ENCODE measurements at regions not wholly inside any gene's neighbourhood (a gene's known extent, or its start where the extent isn't known, plus 50 kb on each side); places are given as distances from the start of the nearest gene placed in this dataset.

DNA sequence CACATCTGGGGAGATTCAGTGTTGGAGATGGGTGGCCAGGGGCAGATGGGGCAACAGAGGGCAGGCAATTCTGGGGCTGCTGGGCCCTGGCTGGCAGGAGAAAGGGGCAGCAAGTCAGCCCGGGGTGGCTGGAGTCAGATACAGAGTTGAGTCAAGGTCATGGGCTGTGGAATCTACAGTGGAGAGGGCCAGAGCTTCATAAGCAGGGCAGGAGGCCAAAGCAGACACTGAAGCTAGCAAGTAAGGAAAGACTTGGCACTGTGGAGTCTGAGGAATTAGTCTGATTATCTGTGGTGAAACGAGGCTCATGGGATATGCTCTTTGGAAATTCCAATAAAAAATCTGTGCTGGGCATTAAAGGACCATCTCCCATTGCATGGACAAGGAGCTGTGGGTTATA, 95.5 kb downstream of the TMX1 start:
- no peaks in the 10 kb centered on the region for H3K36me3 ChIP-seq (ENCODE audit: low read length)
- H3K4me3 ChIP-seq (ENCODE audit: insufficient read depth, low read length, poor library complexity, severe bottlenecking) = no peak overlapping the region
- no peaks in the 10 kb centered on the region for H3K79me2 ChIP-seq (ENCODE audit: insufficient read depth, low read length)
- no peaks in the 10 kb centered on the region for H3K9me2 ChIP-seq (replicated peaks; ENCODE audit: insufficient read depth, low read length)
- H3K9me3 ChIP-seq (ENCODE audit: insufficient read depth, low read length) = no peaks in the 10 kb centered on the region
- no peak overlapping the region for H2AFZ ChIP-seq (ENCODE audit: low read depth, low read length, severe bottlenecking)
- H3F3A ChIP-seq (ENCODE audit: insufficient read depth) = no peaks in the 10 kb centered on the region
- H4K20me1 ChIP-seq (ENCODE audit: low read depth, low read length) = no peaks in the 10 kb centered on the region
- no peak overlapping the region for H3K9ac ChIP-seq (ENCODE audit: low read length)
- no peak overlapping the region for H3K27ac ChIP-seq (ENCODE audit: low read depth, low read length)
- no peaks in the 10 kb centered on the region for H3K27me3 ChIP-seq (ENCODE audit: low read length)
- H3K4me2 ChIP-seq (ENCODE audit: low read depth, low read length, poor library complexity, severe bottlenecking) = no peak overlapping the region
- TF ChIP-seq, protein P1, sequence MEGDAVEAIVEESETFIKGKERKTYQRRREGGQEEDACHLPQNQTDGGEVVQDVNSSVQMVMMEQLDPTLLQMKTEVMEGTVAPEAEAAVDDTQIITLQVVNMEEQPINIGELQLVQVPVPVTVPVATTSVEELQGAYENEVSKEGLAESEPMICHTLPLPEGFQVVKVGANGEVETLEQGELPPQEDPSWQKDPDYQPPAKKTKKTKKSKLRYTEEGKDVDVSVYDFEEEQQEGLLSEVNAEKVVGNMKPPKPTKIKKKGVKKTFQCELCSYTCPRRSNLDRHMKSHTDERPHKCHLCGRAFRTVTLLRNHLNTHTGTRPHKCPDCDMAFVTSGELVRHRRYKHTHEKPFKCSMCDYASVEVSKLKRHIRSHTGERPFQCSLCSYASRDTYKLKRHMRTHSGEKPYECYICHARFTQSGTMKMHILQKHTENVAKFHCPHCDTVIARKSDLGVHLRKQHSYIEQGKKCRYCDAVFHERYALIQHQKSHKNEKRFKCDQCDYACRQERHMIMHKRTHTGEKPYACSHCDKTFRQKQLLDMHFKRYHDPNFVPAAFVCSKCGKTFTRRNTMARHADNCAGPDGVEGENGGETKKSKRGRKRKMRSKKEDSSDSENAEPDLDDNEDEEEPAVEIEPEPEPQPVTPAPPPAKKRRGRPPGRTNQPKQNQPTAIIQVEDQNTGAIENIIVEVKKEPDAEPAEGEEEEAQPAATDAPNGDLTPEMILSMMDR (IDR thresholded peaks at IDR 0.05; ENCODE audit: insufficient read depth, low read length, poor library complexity, severe bottlenecking) = no peak
- no peak for TF ChIP-seq EZH2phosphoT487 (conservative IDR thresholded peaks at IDR 0.05; ENCODE audit: low read length)

DNA sequence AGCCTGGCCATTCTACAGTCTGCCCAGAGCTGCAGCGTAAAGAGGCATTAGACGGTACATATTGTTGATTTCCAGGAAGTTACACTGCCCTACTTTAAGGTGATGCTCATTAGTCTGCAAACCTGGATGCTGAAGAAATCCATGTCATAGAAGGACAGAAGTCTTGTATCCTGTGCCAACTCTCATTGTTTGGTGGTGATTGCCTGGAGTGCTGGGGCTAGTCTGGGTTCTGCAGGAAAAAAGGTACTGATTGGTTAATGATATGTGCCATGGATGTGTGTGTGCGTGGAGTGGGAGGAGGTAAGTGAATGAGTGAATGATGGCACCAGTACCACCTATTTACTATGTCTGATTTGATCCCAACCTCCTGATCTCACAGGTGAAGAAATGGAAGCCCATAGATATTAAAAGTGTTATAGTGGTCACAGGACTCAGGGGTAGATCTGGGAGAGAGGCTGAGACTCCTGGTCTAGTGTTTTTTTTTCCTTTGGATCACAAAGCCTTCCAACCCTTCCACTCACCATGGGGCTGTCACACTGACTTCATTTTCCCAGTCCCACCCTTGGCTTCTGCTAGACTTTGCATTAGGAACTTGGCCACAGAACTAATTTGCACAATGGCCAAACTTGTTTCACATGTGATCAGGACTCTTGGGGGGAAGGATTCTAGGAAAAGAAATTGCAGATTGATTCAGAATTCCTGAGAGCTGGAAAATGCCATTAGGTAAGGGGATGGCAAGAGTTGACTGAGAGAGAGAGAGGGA, 96.1 kb downstream of the TMX1 start:
- H3K9ac ChIP-seq (ENCODE audit: low read length) = no peak overlapping the region
- no peak overlapping the region for H3K4me2 ChIP-seq (ENCODE audit: low read depth, low read length, poor library complexity, severe bottlenecking)
- H3F3A ChIP-seq (ENCODE audit: insufficient read depth) = no peaks in the 10 kb centered on the region
- no peaks in the 10 kb centered on the region for H4K20me1 ChIP-seq (ENCODE audit: low read depth, low read length)
- no peaks in the 10 kb centered on the region for H3K79me2 ChIP-seq (ENCODE audit: insufficient read depth, low read length)
- TF ChIP-seq, protein P1 (IDR thresholded peaks at IDR 0.05; ENCODE audit: insufficient read depth, low read length, poor library complexity, severe bottlenecking) = no peak
- no peak for TF ChIP-seq EZH2phosphoT487 (conservative IDR thresholded peaks at IDR 0.05; ENCODE audit: low read length)
- H3K27ac ChIP-seq (ENCODE audit: low read depth, low read length) = no peak overlapping the region
- no peaks in the 10 kb centered on the region for H3K9me2 ChIP-seq (replicated peaks; ENCODE audit: insufficient read depth, low read length)
- no peaks in the 10 kb centered on the region for H3K27me3 ChIP-seq (ENCODE audit: low read length)
- H3K9me3 ChIP-seq (ENCODE audit: insufficient read depth, low read length) = no peaks in the 10 kb centered on the region
- H2AFZ ChIP-seq (ENCODE audit: low read depth, low read length, severe bottlenecking) = no peak overlapping the region
- H3K4me3 ChIP-seq (ENCODE audit: insufficient read depth, low read length, poor library complexity, severe bottlenecking) = no peak overlapping the region
- no peaks in the 10 kb centered on the region for H3K36me3 ChIP-seq (ENCODE audit: low read length)

GRCh38 chr14:51336734-51337133, 96.7 kb downstream of the TMX1 start:
- no peaks in the 10 kb centered on the region for H3K36me3 ChIP-seq (ENCODE audit: low read length)
- H3K4me2 ChIP-seq (ENCODE audit: low read depth, low read length, poor library complexity, severe bottlenecking) = no peak overlapping the region
- H3K79me2 ChIP-seq (ENCODE audit: insufficient read depth, low read length) = no peaks in the 10 kb centered on the region
- H3K9me3 ChIP-seq (ENCODE audit: insufficient read depth, low read length) = no peaks in the 10 kb centered on the region
- H3K4me3 ChIP-seq (ENCODE audit: insufficient read depth, low read length, poor library complexity, severe bottlenecking) = no peak overlapping the region
- TF ChIP-seq EZH2phosphoT487 (conservative IDR thresholded peaks at IDR 0.05; ENCODE audit: low read length) = no peak
- TF ChIP-seq, protein P1 (IDR thresholded peaks at IDR 0.05; ENCODE audit: insufficient read depth, low read length, poor library complexity, severe bottlenecking) = no peak
- H3K9me2 ChIP-seq (replicated peaks; ENCODE audit: insufficient read depth, low read length) = no peaks in the 10 kb centered on the region
- no peaks in the 10 kb centered on the region for H4K20me1 ChIP-seq (ENCODE audit: low read depth, low read length)
- no peak overlapping the region for H3K9ac ChIP-seq (ENCODE audit: low read length)
- no peaks in the 10 kb centered on the region for H3F3A ChIP-seq (ENCODE audit: insufficient read depth)
- H3K27ac ChIP-seq (ENCODE audit: low read depth, low read length) = no peak overlapping the region
- no peak overlapping the region for H2AFZ ChIP-seq (ENCODE audit: low read depth, low read length, severe bottlenecking)
- no peaks in the 10 kb centered on the region for H3K27me3 ChIP-seq (ENCODE audit: low read length)
